Testis (tissue), 2 donors: ENCODE measurements at regions not wholly inside any gene's neighbourhood (a gene's known extent, or its start where the extent isn't known, plus 50 kb on each side); places are given as distances from the start of the nearest gene placed in this dataset.

Experiments used
- DNase-seq: peaks from one replicate; pipeline ENCODE4 v3.0.0-alpha.2; 2019
- H3K27ac ChIP-seq, 2 donors: fragments of 200-600 bp; sonication (generic); one replicate each; pipeline ENCODE4 v1.5.1; 2019
- H3K27me3 ChIP-seq: fragments of 200-600 bp; sonication (generic); one replicate; pipeline ENCODE4 v1.5.1; 2019
- H3K36me3 ChIP-seq: fragments of 200-600 bp; sonication (generic); one replicate; pipeline ENCODE4 v1.5.1; 2017; ENCODE audit warnings: low read depth; ENCODE audit errors: missing control alignments
- H3K4me1 ChIP-seq: fragments of 200-600 bp; sonication (generic); one replicate; pipeline ENCODE4 v1.5.1; 2019
- H3K4me3 ChIP-seq, 2 donors: fragments of 200-600 bp; sonication (generic); one replicate each; pipeline ENCODE4 v1.5.1; 2017 to 2019
- H3K9me3 ChIP-seq: fragments of 200-600 bp; sonication (generic); one replicate; pipeline ENCODE4 v1.5.1; 2017
- CTCF ChIP-seq, 3 experiments: fragments of 450-650 bp in 2 of 3; fragments of 200-600 bp in 1 of 3; sonication (generic) in 1 of 3; IDR thresholded peaks; one replicate each; pipeline ENCODE4 v1.5.1; 2016 to 2019; ENCODE audit warnings: antibody characterized with exemption in 3 of 3, mild to moderate bottlenecking in 2 of 3, moderate library complexity in 1 of 3
- POLR2A ChIP-seq: fragments of 450-650 bp; IDR thresholded peaks from one replicate; pipeline ENCODE4 v1.6.1; 2017; ENCODE audit warnings: antibody characterized with exemption, mild to moderate bottlenecking, moderate library complexity
- WGBS, 2 donors: methylation state at CpG; one replicate each; pipeline ENCODE4 v1.1.5; 2018; 5-methylcytosine and 5-hydroxymethylcytosine counted together
- intact Hi-C: fragments of 100-400 bp; cut with DNase I; formaldehyde crosslinking; loops from one replicate; pipeline ENCODE4 v1.15.1; 2023; ENCODE audit warnings: low total_unique reads

GRCh38 chr5:125357660-125358059, 611.2 kb upstream of the ZNF608 start:
- no peaks in the 10 kb centered on the region for H3K9me3 ChIP-seq
- DNase-seq: no peak
- H3K27me3 ChIP-seq: no peaks in the 10 kb centered on the region
- no peak overlapping the region for H3K4me3 ChIP-seq
- no peak for TF ChIP-seq CTCF (IDR thresholded peaks at IDR 0.05)
- TF ChIP-seq POLR2A: no peak
- intact Hi-C loops: no loop called here
- H3K4me1 ChIP-seq: no peaks in the 10 kb centered on the region
- H3K36me3 ChIP-seq: no peaks in the 10 kb centered on the region
- H3K27ac ChIP-seq: no peak overlapping the region

GRCh38 chr5:125365747-125366146, 619.3 kb upstream of the ZNF608 start:
- TF ChIP-seq POLR2A (no peak), CTCF (IDR thresholded peaks at IDR 0.05) (no peak)
- Histone ChIP-seq H3K9me3 (no peaks in the 10 kb centered on the region), H3K36me3 (no peaks in the 10 kb centered on the region), H3K27me3 (no peaks in the 10 kb centered on the region), H3K4me1 (no peaks in the 10 kb centered on the region), H3K27ac (no peak overlapping the region), H3K4me3 (no peak overlapping the region)
- DNase-seq: no peak
- intact Hi-C loops: no loop called here
- 83 to 95% methylated on average over 2 of the region's 2 CpGs for WGBS, 2 donors

GRCh38 chr5:125367702-125368101, 621.3 kb upstream of the ZNF608 start:
- Histone ChIP-seq H3K27me3 (no peaks in the 10 kb centered on the region), H3K36me3 (no peaks in the 10 kb centered on the region), H3K27ac (no peak overlapping the region), H3K4me3 (no peak overlapping the region), H3K4me1 (no peaks in the 10 kb centered on the region), H3K9me3 (no peaks in the 10 kb centered on the region)
- no peak for DNase-seq
- TF ChIP-seq POLR2A (no peak), CTCF (IDR thresholded peaks at IDR 0.05) (no peak)
- intact Hi-C loops: no loop called here
- 83 to 91% methylated on average over 1 of the region's 1 CpG for WGBS, 2 donors

GRCh38 chr5:125370461-125371205, 624.2 kb upstream of the ZNF608 start:
- intact Hi-C loops: no loop called here
- no peak for DNase-seq
- no peaks in the 10 kb centered on the region for H3K4me1 ChIP-seq

More at GRCh38 chr5:125370461-125371205, 624.2 kb upstream of the ZNF608 start:
- Histone ChIP-seq H3K4me3 (no peak overlapping the region), H3K27me3 (no peaks in the 10 kb centered on the region), H3K9me3 (no peaks in the 10 kb centered on the region), H3K36me3 (no peaks in the 10 kb centered on the region), H3K27ac (no peak overlapping the region)
- TF ChIP-seq POLR2A (no peak), CTCF (IDR thresholded peaks at IDR 0.05) (no peak)
